H9 (cell line): ENCODE measurements at regions not wholly inside any gene's neighbourhood (a gene's known extent, or its start where the extent isn't known, plus 50 kb on each side); places are given as distances from the start of the nearest gene placed in this dataset.

Experiments used
- DNase-seq: peaks from one replicate; pipeline ENCODE4 v3.0.0-alpha.2; 2017
- H2AFZ ChIP-seq: one replicate; pipeline ENCODE4 v1.6.1; 2013; ENCODE audit warnings: mild to moderate bottlenecking, low read length, control low read depth, moderate library complexity
- H2AK5ac ChIP-seq: 2 replicates; pipeline ENCODE4 v1.6.1; 2013; ENCODE audit warnings: low read length, control low read depth, mixed read lengths; ENCODE audit not compliant: insufficient read length
- H2BK120ac ChIP-seq: one replicate; pipeline ENCODE4 v1.6.1; 2013; ENCODE audit warnings: low read depth, mild to moderate bottlenecking, low read length, control low read depth, inconsistent platforms; ENCODE audit not compliant: poor library complexity, severe bottlenecking
- H2BK12ac ChIP-seq: 2 replicates; pipeline ENCODE4 v1.6.1; 2013; ENCODE audit warnings: low read length, control low read depth, mixed read lengths, low read depth; ENCODE audit not compliant: insufficient read length
- H2BK15ac ChIP-seq: 2 replicates; pipeline ENCODE4 v1.6.1; 2013; ENCODE audit warnings: low read depth, low read length, control low read depth
- H2BK20ac ChIP-seq: one replicate; pipeline ENCODE4 v1.6.1; 2013; ENCODE audit warnings: low read depth, mild to moderate bottlenecking, low read length, control low read depth, inconsistent platforms; ENCODE audit not compliant: poor library complexity, severe bottlenecking
- H2BK5ac ChIP-seq: 2 replicates; pipeline ENCODE4 v1.6.1; 2013; ENCODE audit warnings: low read length, control low read depth, mixed read lengths; ENCODE audit not compliant: insufficient read length
- H3K14ac ChIP-seq: 2 replicates; pipeline ENCODE4 v1.6.1; 2013; ENCODE audit warnings: low read length, control low read depth; ENCODE audit not compliant: insufficient read depth
- H3K18ac ChIP-seq: 2 replicates; pipeline ENCODE4 v1.6.1; 2013; ENCODE audit warnings: low read depth, mild to moderate bottlenecking, mixed read lengths, low read length, control low read depth; ENCODE audit not compliant: insufficient read length
- H3K23ac ChIP-seq: 2 replicates; pipeline ENCODE4 v1.6.1; 2013; ENCODE audit warnings: low read length, control low read depth, mixed read lengths, low read depth; ENCODE audit not compliant: insufficient read length
- H3K23me2 ChIP-seq: 2 replicates; pipeline ENCODE4 v1.6.1; 2013; ENCODE audit warnings: low read depth, mild to moderate bottlenecking, mixed read lengths, low read length, control low read depth; ENCODE audit not compliant: insufficient read length, poor library complexity, severe bottlenecking
- H3K27ac ChIP-seq: 2 replicates; pipeline ENCODE4 v1.5.1; 2013; ENCODE audit warnings: low read length, control low read depth, mixed read lengths, low read depth; ENCODE audit not compliant: insufficient read length
- H3K27me3 ChIP-seq: 2 replicates; pipeline ENCODE4 v1.6.1; 2013; ENCODE audit warnings: low read length, control low read depth, inconsistent platforms; ENCODE audit not compliant: insufficient read depth
- H3K4ac ChIP-seq: 2 replicates; pipeline ENCODE4 v1.6.1; 2013; ENCODE audit warnings: low read depth, mild to moderate bottlenecking, control low read depth, inconsistent platforms, low read length, moderate library complexity
- H3K4me1 ChIP-seq: 2 replicates; pipeline ENCODE4 v1.6.1; 2013; ENCODE audit warnings: low read length, control low read depth, inconsistent platforms; ENCODE audit not compliant: insufficient read depth
- H3K4me2 ChIP-seq: 2 replicates; pipeline ENCODE4 v1.6.1; 2013; ENCODE audit warnings: low read length, control low read depth, mixed read lengths; ENCODE audit not compliant: insufficient read length, insufficient read depth
- H3K56ac ChIP-seq: 2 replicates; pipeline ENCODE4 v1.6.1; 2013; ENCODE audit warnings: low read depth, mild to moderate bottlenecking, mixed read lengths, low read length, control low read depth; ENCODE audit not compliant: insufficient read length
- H3K79me1 ChIP-seq: 2 replicates; pipeline ENCODE4 v1.6.1; 2013; ENCODE audit warnings: low read depth, mild to moderate bottlenecking, moderate library complexity, low read length, control low read depth, inconsistent platforms; ENCODE audit not compliant: insufficient read depth, poor library complexity, severe bottlenecking
- H3K79me2 ChIP-seq: 2 replicates; pipeline ENCODE4 v1.6.1; 2013; ENCODE audit warnings: low read length, control low read depth, inconsistent platforms; ENCODE audit not compliant: insufficient read depth
- H3K9ac ChIP-seq: 2 replicates; pipeline ENCODE4 v1.6.1; 2013; ENCODE audit warnings: low read length, control low read depth, mixed read lengths; ENCODE audit not compliant: insufficient read length; ENCODE audit errors: extremely low read depth
- H3K9me3 ChIP-seq: one replicate; pipeline ENCODE4 v1.6.1; 2013; ENCODE audit warnings: low read depth, low read length, inconsistent platforms; ENCODE audit not compliant: control insufficient read depth
- H3T11ph ChIP-seq: one replicate; pipeline ENCODE4 v1.6.1; 2013; ENCODE audit warnings: mild to moderate bottlenecking, low read length, control low read depth, inconsistent platforms
- H4K20me1 ChIP-seq: one replicate; pipeline ENCODE4 v1.6.1; 2013; ENCODE audit not compliant: control insufficient read depth, insufficient read length, insufficient read depth
- H4K5ac ChIP-seq: 2 replicates; pipeline ENCODE4 v1.6.1; 2013; ENCODE audit warnings: low read depth, mild to moderate bottlenecking, mixed read lengths, low read length, control low read depth; ENCODE audit not compliant: insufficient read length
- H4K8ac ChIP-seq: replicated peaks from 2 replicates; pipeline ENCODE4 v1.6.1; 2013; ENCODE audit warnings: low read length, control low read depth, mixed read lengths, low read depth; ENCODE audit not compliant: insufficient read length
- H4K91ac ChIP-seq: 2 replicates; pipeline ENCODE4 v1.6.1; 2013; ENCODE audit warnings: low read depth, mild to moderate bottlenecking, moderate library complexity, mixed read lengths, low read length, control low read depth; ENCODE audit not compliant: insufficient read length
- H3K27ac Mint-ChIP-seq, 3 experiments: 2 replicates in 2 of 3; 3 replicates in 1 of 3; pipeline ENCODE4 v1.8.0; 2020 to 2021; ENCODE audit warnings: mixed read lengths in 3 of 3, mild to moderate bottlenecking in 1 of 3, moderate library complexity in 1 of 3
- H3K27me3 Mint-ChIP-seq: 2 replicates; pipeline ENCODE4 v1.8.0; 2021; ENCODE audit warnings: low read depth, mild to moderate bottlenecking, moderate library complexity, mixed read lengths
- H3K36me3 Mint-ChIP-seq, 3 experiments: 2 replicates in 2 of 3; 3 replicates in 1 of 3; pipeline ENCODE4 v1.8.0; 2020 to 2021; ENCODE audit warnings: low read depth in 3 of 3, mixed read lengths in 3 of 3; ENCODE audit not compliant: insufficient read depth in 1 of 3
- H3K4me1 Mint-ChIP-seq, 2 experiments: 2 replicates each; pipeline ENCODE4 v1.8.0; 2020; ENCODE audit warnings: mixed read lengths in 2 of 2
- H3K4me3 Mint-ChIP-seq, 2 experiments: 2 replicates in 1 of 2; 3 replicates in 1 of 2; pipeline ENCODE4 v1.8.0; 2020 to 2021; ENCODE audit warnings: mild to moderate bottlenecking in 2 of 2, mixed read lengths in 2 of 2, moderate library complexity in 1 of 2
- H3K9me3 Mint-ChIP-seq, 2 experiments: 2 replicates in 1 of 2; 3 replicates in 1 of 2; pipeline ENCODE4 v1.8.0; 2020; ENCODE audit warnings: mild to moderate bottlenecking in 2 of 2, mixed read lengths in 2 of 2, moderate library complexity in 1 of 2
- WGBS: extraction: QIAGEN DNeasy Blood & Tissue Kit; methylation state at CpG from one replicate; pipeline ENCODE4 v1.1.7; 2013; ENCODE audit warnings: missing lambda C conversion rate, low lambda C conversion rate, mixed read lengths; ENCODE audit not compliant: insufficient read length; ENCODE audit errors: extremely low coverage; 5-methylcytosine and 5-hydroxymethylcytosine counted together
- TF ChIP-seq, protein P1 (sequence below): fragments of 200-600 bp; sonication (generic); conservative IDR thresholded peaks from 3 replicates; pipeline ENCODE4 v1.8.0; 2021; ENCODE audit warnings: antibody characterized with exemption, mild to moderate bottlenecking

- Histone ChIP-seq H2AK5ac (no peak overlapping the region), H2AFZ (no peak overlapping the region), H3K9ac (no peak overlapping the region), H3K4ac (no peak overlapping the region), H3K9me3 (no peaks in the 10 kb centered on the region), H3K79me1 (no peaks in the 10 kb centered on the region), H4K5ac (no peak overlapping the region), H2BK15ac (no peak overlapping the region), H3K4me2 (no peak overlapping the region), H3K27ac (no peak overlapping the region), H3K18ac (no peak overlapping the region), H3K79me2 (no peaks in the 10 kb centered on the region), H3K4me1 (no peaks in the 10 kb centered on the region), H3K23me2 (no peaks in the 10 kb centered on the region), H3T11ph (no peak overlapping the region), H2BK20ac (no peak overlapping the region), H3K56ac (no peak overlapping the region), H2BK5ac (no peak overlapping the region), H3K14ac (no peak overlapping the region), H4K91ac (no peak overlapping the region), H4K8ac (no peak overlapping the region), H2BK120ac (no peak overlapping the region), H3K27me3 (no peaks in the 10 kb centered on the region), H4K20me1 (no peaks in the 10 kb centered on the region), H2BK12ac (no peak overlapping the region), H3K23ac (no peak overlapping the region)
- H3K27ac Mint-ChIP-seq: no peak overlapping the region
- H3K4me3 Mint-ChIP-seq: no peak overlapping the region
- WGBS: no CpG with 5 or more reads among the region's 1 CpG
- 0 out of 5 replicates have a peak, but pooled peaks cover 0 to 2% of the 10 kb centered on the region in 2 experiments for H3K9me3 Mint-ChIP-seq
- H3K36me3 Mint-ChIP-seq: peaks cover 0 to 2% (median 0%) of the 10 kb centered on the region in 3 experiments; a peak in 1 of 7 replicates
- TF ChIP-seq, protein P1, sequence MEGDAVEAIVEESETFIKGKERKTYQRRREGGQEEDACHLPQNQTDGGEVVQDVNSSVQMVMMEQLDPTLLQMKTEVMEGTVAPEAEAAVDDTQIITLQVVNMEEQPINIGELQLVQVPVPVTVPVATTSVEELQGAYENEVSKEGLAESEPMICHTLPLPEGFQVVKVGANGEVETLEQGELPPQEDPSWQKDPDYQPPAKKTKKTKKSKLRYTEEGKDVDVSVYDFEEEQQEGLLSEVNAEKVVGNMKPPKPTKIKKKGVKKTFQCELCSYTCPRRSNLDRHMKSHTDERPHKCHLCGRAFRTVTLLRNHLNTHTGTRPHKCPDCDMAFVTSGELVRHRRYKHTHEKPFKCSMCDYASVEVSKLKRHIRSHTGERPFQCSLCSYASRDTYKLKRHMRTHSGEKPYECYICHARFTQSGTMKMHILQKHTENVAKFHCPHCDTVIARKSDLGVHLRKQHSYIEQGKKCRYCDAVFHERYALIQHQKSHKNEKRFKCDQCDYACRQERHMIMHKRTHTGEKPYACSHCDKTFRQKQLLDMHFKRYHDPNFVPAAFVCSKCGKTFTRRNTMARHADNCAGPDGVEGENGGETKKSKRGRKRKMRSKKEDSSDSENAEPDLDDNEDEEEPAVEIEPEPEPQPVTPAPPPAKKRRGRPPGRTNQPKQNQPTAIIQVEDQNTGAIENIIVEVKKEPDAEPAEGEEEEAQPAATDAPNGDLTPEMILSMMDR: no peak
- no peaks in the 10 kb centered on the region; a peak in 2 of 4 replicates for H3K4me1 Mint-ChIP-seq
- H3K27me3 Mint-ChIP-seq: no peaks in the 10 kb centered on the region
- DNase-seq: no peak
Observed at GRCh38 chr4:11687727-11688126, 259.0 kb upstream of the HS3ST1 start.
